ENCODE measurements at regions not wholly inside any gene's neighbourhood (a gene's known extent, or its start where the extent isn't known, plus 50 kb on each side); places are given as distances from the start of the nearest gene placed in this dataset.

DNA sequence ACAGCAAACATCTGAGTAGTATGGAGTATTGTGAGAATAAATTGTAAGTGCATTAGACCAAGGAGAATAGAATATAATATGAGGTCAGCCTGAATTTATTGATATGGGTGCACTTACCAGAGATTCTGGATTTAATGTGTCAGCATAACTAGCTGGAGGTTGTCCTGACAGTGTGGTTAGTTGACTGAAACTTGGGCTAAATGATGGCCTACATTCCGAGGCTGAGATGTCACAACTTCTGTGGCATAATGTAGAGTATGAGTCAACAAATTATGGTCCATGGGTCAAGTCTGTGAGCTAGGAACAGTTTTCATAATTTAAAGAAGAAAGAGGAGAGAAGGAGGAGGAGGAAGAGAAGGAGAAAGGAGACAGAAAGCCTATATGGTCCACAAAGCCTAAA lies 127.6 kb downstream of the QPCT start:
- H3K23ac ChIP-seq (ENCODE audit: low read depth, low read length), result no peak overlapping the region
- H3K4me3 ChIP-seq (ENCODE audit: insufficient read depth, low read depth, low read length), result no peak overlapping the region
- intact Hi-C loops (cut with micrococcal nuclease) (no loop called here), in situ Hi-C loops (cut with MboI; ENCODE audit: low sequenced_read_pairs) (no loop called here), dilution Hi-C loops (cut with HindIII; ENCODE audit: low sequenced_read_pairs, unreplicated experiment) (no loop called here)
- ChIA-PET CTCF (interaction anchor here (1.1 kb wide), 1 partner anchor 161 kb away, joined by 3 read pairs; no protein-coding TSS in a partner anchor), POLR2A (ENCODE audit: unreplicated experiment) (no interaction called here)
- TF ChIP-seq NFE2L2 (IDR thresholded peaks at IDR 0.05; ENCODE audit: low read depth, low read length), result 0 out of 2 replicates have a peak, but pooled peaks have one; percentile 39
- no peak for TF ChIP-seq BHLHE40 (IDR thresholded peaks at IDR 0.05; ENCODE audit: low read depth, low read length)
- peak; percentile 95 for TF ChIP-seq CEBPB (IDR thresholded peaks at IDR 0.05; ENCODE audit: low read depth, low read length)
- TF ChIP-seq FOS (IDR thresholded peaks at IDR 0.05; ENCODE audit: low read depth, low read length), result peak; percentile 64; the same call in 1 of the 2 replicates
- peak; percentile 87 for TF ChIP-seq MAFK (IDR thresholded peaks at IDR 0.05; ENCODE audit: low read depth, low read length)
- H3K9ac ChIP-seq (ENCODE audit: low read depth, low read length), result no peak overlapping the region
- H2BK5ac ChIP-seq (ENCODE audit: low read depth, low read length, poor library complexity, severe bottlenecking), result peak overlapping the region; percentile 86
- DNase-seq, result peak; percentile 87
- no peaks in the 10 kb centered on the region for H4K20me1 ChIP-seq (ENCODE audit: insufficient read depth, low read length)
- no peak overlapping the region for H2BK15ac ChIP-seq (ENCODE audit: low read depth, low read length)
- H3K27me3 ChIP-seq (ENCODE audit: control insufficient read depth, insufficient read depth, low read length), result no peaks in the 10 kb centered on the region
- no peak overlapping the region for H2AK5ac ChIP-seq (ENCODE audit: low read depth, low read length)
- no peak overlapping the region for H4K91ac ChIP-seq (ENCODE audit: insufficient read depth, low read depth, low read length)
- no peaks in the 10 kb centered on the region for H3K36me3 ChIP-seq (ENCODE audit: control insufficient read depth, insufficient read depth, low read length)
- H3K4ac ChIP-seq (ENCODE audit: low read depth, low read length), result no peak overlapping the region
- no peak overlapping the region for H2BK20ac ChIP-seq (ENCODE audit: low read depth, low read length)
- BruUV-seq (replicated peaks), result no TSS peak
- H3K9me1 ChIP-seq (ENCODE audit: insufficient read depth, low read length), result peaks cover 5% of the 10 kb centered on the region
- H2BK120ac ChIP-seq (ENCODE audit: low read depth, low read length), result no peak overlapping the region
- no peak overlapping the region; a peak in 1 of 4 replicates for H4K8ac ChIP-seq (ENCODE audit: low read depth in 2 of 2, low read length in 2 of 2)
- no peak overlapping the region for H2AK9ac ChIP-seq (replicated peaks; ENCODE audit: low read depth, low read length, poor library complexity)
- no peak overlapping the region for H3K18ac ChIP-seq (ENCODE audit: low read depth, low read length)
- no peak overlapping the region for H3K14ac ChIP-seq (replicated peaks; ENCODE audit: low read depth, low read length)
- 0% methylated on average over 1 of the region's 1 CpG; no CpG with 5 or more reads in 1 of the 2 experiments for WGBS, 2 experiments (ENCODE audit: extremely low coverage in 2 of 2, insufficient read length in 1 of 2)
- no peak overlapping the region for H3K56ac ChIP-seq (ENCODE audit: extremely low read depth, insufficient read depth, low read length)
- no peak overlapping the region for H3K4me2 ChIP-seq (ENCODE audit: low read depth, low read length)
- H3K4me1 ChIP-seq (ENCODE audit: control insufficient read depth, insufficient read depth, low read length), result peaks cover 7% of the 10 kb centered on the region
- no peaks in the 10 kb centered on the region for H3K79me1 ChIP-seq (ENCODE audit: low read depth in 1 of 2, low read length in 2 of 2)
- peak; percentile 70 for ATAC-seq (ENCODE audit: low read depth)
- H4K5ac ChIP-seq (ENCODE audit: low read depth, low read length), result no peak overlapping the region
- no peak overlapping the region for H3K27ac ChIP-seq (ENCODE audit: insufficient read depth, low read length)
- H3K9me3 ChIP-seq (ENCODE audit: control insufficient read depth, insufficient read depth, low read length), result no peaks in the 10 kb centered on the region
- H2AFZ ChIP-seq (replicated peaks; ENCODE audit: low read length, poor library complexity), result no peak overlapping the region

Measured in IMR-90 (cell line).